SK-N-SH (cell line): ENCODE measurements at regions not wholly inside any gene's neighbourhood (a gene's known extent, or its start where the extent isn't known, plus 50 kb on each side); places are given as distances from the start of the nearest gene placed in this dataset.

Experiments used
- CTCF ChIA-PET: fragments of 300-600, 350-600 bp; formaldehyde crosslinking; extraction: SDS; loops from one replicate; lab custom pipeline; 2021; lab: Yijun Ruan, JAX
- POLR2A ChIA-PET: fragments of 350-600 bp; sonication (Branson Sonifier 250); formaldehyde crosslinking; extraction: SDS; loops from one replicate; lab custom pipeline; 2020; ENCODE audit warnings: antibody characterized with exemption, inconsistent platforms; lab: Yijun Ruan, JAX
- DNase-seq: peaks from one replicate; pipeline ENCODE4 v3.0.0; 2012
- H2AFZ ChIP-seq: fragments of 200-600 bp; sonication (generic); 2 replicates; pipeline ENCODE4 v1.8.1; 2016; ENCODE audit warnings: antibody characterized with exemption, mild to moderate bottlenecking, low read depth
- H3F3A ChIP-seq: fragments of 200-600 bp; sonication (generic); replicated peaks from 2 replicates; pipeline ENCODE3; 2016; ENCODE audit warnings: antibody characterized with exemption, mild to moderate bottlenecking; ENCODE audit not compliant: insufficient read depth
- H3K27ac ChIP-seq, 2 experiments: fragments of 200-500 bp in 1 of 2; fragments of 200-600 bp in 1 of 2; sonication (Bioruptor generic) in 1 of 2; sonication (generic), shearing (Covaris generic) in 1 of 2; 2 replicates each; pipeline versions ENCODE4 v1.5.1 to v1.6.1; 2014 to 2016; ENCODE audit warnings: low read depth in 2 of 2, inconsistent platforms in 1 of 2, low read length in 1 of 2, mild to moderate bottlenecking in 1 of 2, mixed read lengths in 1 of 2
- H3K27me3 ChIP-seq: fragments of 200-600 bp; sonication (generic), shearing (Covaris generic); 2 replicates; pipeline ENCODE4 v1.6.1; 2016; ENCODE audit warnings: mixed run types; ENCODE audit not compliant: insufficient read depth
- H3K36me3 ChIP-seq, 2 experiments: fragments of 200-500 bp in 1 of 2; fragments of 200-600 bp in 1 of 2; sonication (Bioruptor generic) in 1 of 2; sonication (generic) in 1 of 2; replicated peaks in 1 of 2; 2 replicates each; pipeline versions ENCODE3 to v1.5.1; 2014 to 2016; ENCODE audit warnings: low read length in 1 of 2, mild to moderate bottlenecking in 1 of 2; ENCODE audit not compliant: insufficient read depth in 2 of 2, control insufficient read depth in 1 of 2
- H3K4me1 ChIP-seq, 2 experiments: fragments of 200-500 bp in 1 of 2; fragments of 200-600 bp in 1 of 2; sonication (Bioruptor generic) in 1 of 2; sonication (generic), shearing (Covaris generic) in 1 of 2; 2 replicates each; pipeline versions ENCODE4 v1.5.1 to v1.6.1; 2014 to 2016; ENCODE audit warnings: low read depth in 1 of 2, low read length in 1 of 2, mixed run types in 1 of 2; ENCODE audit not compliant: insufficient read depth in 2 of 2, control insufficient read depth in 1 of 2
- H3K4me2 ChIP-seq: fragments of 200-600 bp; sonication (generic), shearing (Covaris generic); 2 replicates; pipeline ENCODE4 v1.6.1; 2017; ENCODE audit warnings: mixed run types
- H3K4me3 ChIP-seq, 2 experiments: fragments of 200-500 bp in 1 of 2; fragments of 200-600 bp in 1 of 2; sonication (Bioruptor generic) in 1 of 2; sonication (generic), shearing (Covaris generic) in 1 of 2; 2 replicates each; pipeline versions ENCODE4 v1.5.1 to v1.8.1; 2014 to 2016; ENCODE audit warnings: low read depth in 2 of 2, inconsistent platforms in 1 of 2, low read length in 1 of 2, mild to moderate bottlenecking in 1 of 2, mixed read lengths in 1 of 2, moderate library complexity in 1 of 2
- H3K79me2 ChIP-seq: fragments of 200-600 bp; sonication (generic); 2 replicates; pipeline ENCODE4 v1.8.1; 2017; ENCODE audit warnings: mild to moderate bottlenecking; ENCODE audit not compliant: insufficient read depth
- H3K9ac ChIP-seq: fragments of 200-600 bp; sonication (generic); 2 replicates; pipeline ENCODE4 v1.6.1; 2017; ENCODE audit warnings: mixed run types
- H3K9me2 ChIP-seq: fragments of 200-600 bp; sonication (generic); 2 replicates; pipeline ENCODE4 v1.6.1; 2017; ENCODE audit warnings: mixed run types
- H3K9me3 ChIP-seq: fragments of 200-600 bp; sonication (generic); 2 replicates; pipeline ENCODE4 v1.6.1; 2017; ENCODE audit warnings: mixed run types, mild to moderate bottlenecking, moderate library complexity
- H4K20me1 ChIP-seq: fragments of 200-600 bp; sonication (generic); 2 replicates; pipeline ENCODE4 v1.6.1; 2017; ENCODE audit warnings: mild to moderate bottlenecking, mixed run types; ENCODE audit not compliant: insufficient read depth
- CHD2 ChIP-seq: fragments of 150-350 bp; IDR thresholded peaks from 2 replicates; pipeline ENCODE4 v1.6.1; 2018; ENCODE audit warnings: low read length; ENCODE audit not compliant: partially characterized antibody
- CTCF ChIP-seq: fragments of 200-600 bp; sonication (generic); IDR thresholded peaks from 2 replicates; pipeline ENCODE4 v1.6.1; 2017; ENCODE audit warnings: antibody characterized with exemption, mild to moderate bottlenecking, moderate library complexity
- FOSL2 ChIP-seq: IDR thresholded peaks from 2 replicates; pipeline ENCODE4 v1.4.0; 2012; ENCODE audit warnings: low read depth, mild to moderate bottlenecking, moderate library complexity, borderline replicate concordance
- GABPA ChIP-seq: IDR thresholded peaks from 2 replicates; pipeline ENCODE4 v1.4.0; 2012; ENCODE audit warnings: low read depth, mild to moderate bottlenecking
- GATA2 ChIP-seq: sonication (generic); formaldehyde crosslinking; IDR thresholded peaks from 2 replicates; pipeline ENCODE4 v1.5.0; 2020; ENCODE audit warnings: mild to moderate bottlenecking, missing genetic modification reagents
- JUND ChIP-seq: IDR thresholded peaks from 2 replicates; pipeline ENCODE4 v1.4.0; 2012
- MXI1 ChIP-seq: IDR thresholded peaks from 2 replicates; pipeline ENCODE4 v1.6.1; 2012; ENCODE audit warnings: mild to moderate bottlenecking, low read depth, low read length, improper control_type of control experiment
- NFIC ChIP-seq: IDR thresholded peaks from 2 replicates; pipeline ENCODE4 v1.4.0; 2012; ENCODE audit warnings: borderline replicate concordance
- NRF1 ChIP-seq: IDR thresholded peaks from 2 replicates; pipeline ENCODE4 v1.6.1; 2012; ENCODE audit warnings: low read depth, mild to moderate bottlenecking, low read length
- POLR2AphosphoS5 ChIP-seq: IDR thresholded peaks from 2 replicates; pipeline ENCODE4 v1.6.1; 2012; ENCODE audit warnings: low read depth, low read length
- RCOR1 ChIP-seq: fragments of 150-350 bp; IDR thresholded peaks from 2 replicates; pipeline ENCODE4 v1.6.1; 2017; ENCODE audit warnings: antibody characterized with exemption, low read length
- REST ChIP-seq: IDR thresholded peaks from 2 replicates; pipeline ENCODE4 v1.6.1; 2012; ENCODE audit warnings: mild to moderate bottlenecking, low read depth, low read length, moderate library complexity
- RFX5 ChIP-seq: IDR thresholded peaks from 2 replicates; pipeline ENCODE4 v1.6.1; 2012; ENCODE audit warnings: mild to moderate bottlenecking, improper control_type of control experiment, low read length
- RXRA ChIP-seq: IDR thresholded peaks from 2 replicates; pipeline ENCODE4 v1.4.0; 2012; ENCODE audit warnings: low read depth, mild to moderate bottlenecking, borderline replicate concordance
- TAF1 ChIP-seq: IDR thresholded peaks from 2 replicates; pipeline ENCODE4 v1.6.1; 2012; ENCODE audit warnings: low read depth, mild to moderate bottlenecking, low read length, moderate library complexity, borderline replicate concordance
- TCF12 ChIP-seq: IDR thresholded peaks from 2 replicates; pipeline ENCODE4 v1.4.0; 2012
- USF2 ChIP-seq: fragments of 150-350 bp; IDR thresholded peaks from 2 replicates; pipeline ENCODE4 v1.6.1; 2017; ENCODE audit warnings: antibody characterized with exemption, low read length, low read depth, borderline replicate concordance
- YY1 ChIP-seq: IDR thresholded peaks from 2 replicates; pipeline ENCODE4 v1.4.0; 2012; ENCODE audit warnings: low read depth, mild to moderate bottlenecking
- ZBTB33 ChIP-seq: IDR thresholded peaks from 2 replicates; pipeline ENCODE4 v1.4.0; 2012; ENCODE audit warnings: low read depth, borderline replicate concordance
- WGBS: methylation state at CpG from one replicate; pipeline ENCODE4 v1.1.6; 2017; ENCODE audit warnings: low lambda C conversion rate; 5-methylcytosine and 5-hydroxymethylcytosine counted together

- Histone ChIP-seq H4K20me1 (no peaks in the 10 kb centered on the region), H3K36me3 (no peaks in the 10 kb centered on the region), H3K4me1 (peaks cover 0 to 2% of the 10 kb centered on the region in 2 experiments; a peak in 1 of 4 replicates), H3K79me2 (no peaks in the 10 kb centered on the region), H3K9me2 (no peaks in the 10 kb centered on the region), H3K4me3 (no peak overlapping the region), H3K27ac (no peak overlapping the region), H3K9me3 (no peaks in the 10 kb centered on the region), H2AFZ (no peak overlapping the region), H3K4me2 (no peak overlapping the region), H3K9ac (no peak overlapping the region), H3K27me3 (no peaks in the 10 kb centered on the region), H3F3A (no peaks in the 10 kb centered on the region)
- ChIA-PET POLR2A (no interaction called here), CTCF (no interaction called here)
- 27% methylated on average over 4 of the region's 7 CpGs for WGBS
- DNase-seq, result no peak
- no peak for TF ChIP-seq TCF12
- TF ChIP-seq MXI1, result no peak
- TF ChIP-seq REST, result no peak
- no peak for TF ChIP-seq RFX5
- TF ChIP-seq GATA2, result no peak
- TF ChIP-seq CTCF, result no peak
- no peak for TF ChIP-seq ZBTB33
- no peak for TF ChIP-seq NRF1
These were observed 263.3 kb downstream of the TSN start for GRCh38 chr2:122018736-122019135.

- ChIA-PET POLR2A (no interaction called here), CTCF (no interaction called here)
- TF ChIP-seq RXRA (no peak), YY1 (no peak), JUND (no peak), MXI1 (no peak), POLR2AphosphoS5 (no peak), NFIC (no peak), USF2 (no peak), TAF1 (no peak), CHD2 (no peak), GABPA (no peak), FOSL2 (no peak), RCOR1 (no peak)
These were observed 264.3 kb downstream of the TSN start for GRCh38 chr2:122019724-122020123.

More at GRCh38 chr2:122019724-122020123, 264.3 kb downstream of the TSN start:
- Histone ChIP-seq H3K27ac (no peak overlapping the region), H3F3A (no peaks in the 10 kb centered on the region), H2AFZ (no peak overlapping the region), H4K20me1 (no peaks in the 10 kb centered on the region), H3K9me2 (no peaks in the 10 kb centered on the region), H3K4me3 (no peak overlapping the region), H3K4me1 (peaks cover 0 to 2% of the 10 kb centered on the region in 2 experiments; a peak in 1 of 4 replicates), H3K79me2 (no peaks in the 10 kb centered on the region), H3K9ac (no peak overlapping the region), H3K4me2 (no peak overlapping the region), H3K27me3 (no peaks in the 10 kb centered on the region), H3K36me3 (no peaks in the 10 kb centered on the region), H3K9me3 (no peaks in the 10 kb centered on the region)
- no peak for DNase-seq
- 28% methylated on average over 7 of the region's 7 CpGs for WGBS
